Testis (tissue), 2 donors: ENCODE measurements at regions not wholly inside any gene's neighbourhood (a gene's known extent, or its start where the extent isn't known, plus 50 kb on each side); places are given as distances from the start of the nearest gene placed in this dataset.

ENCODE experiments used
- DNase-seq: peaks from one replicate; pipeline ENCODE4 v3.0.0-alpha.2; 2019
- H3K27ac ChIP-seq, 2 donors: fragments of 200-600 bp; sonication (generic); one replicate each; pipeline ENCODE4 v1.5.1; 2019
- H3K27me3 ChIP-seq: fragments of 200-600 bp; sonication (generic); one replicate; pipeline ENCODE4 v1.5.1; 2019
- H3K36me3 ChIP-seq: fragments of 200-600 bp; sonication (generic); one replicate; pipeline ENCODE4 v1.5.1; 2017; ENCODE audit warnings: low read depth; ENCODE audit errors: missing control alignments
- H3K4me1 ChIP-seq: fragments of 200-600 bp; sonication (generic); one replicate; pipeline ENCODE4 v1.5.1; 2019
- H3K4me3 ChIP-seq, 2 donors: fragments of 200-600 bp; sonication (generic); one replicate each; pipeline ENCODE4 v1.5.1; 2017 to 2019
- H3K9me3 ChIP-seq: fragments of 200-600 bp; sonication (generic); one replicate; pipeline ENCODE4 v1.5.1; 2017
- POLR2A ChIP-seq: fragments of 450-650 bp; IDR thresholded peaks from one replicate; pipeline ENCODE4 v1.6.1; 2017; ENCODE audit warnings: antibody characterized with exemption, mild to moderate bottlenecking, moderate library complexity
- WGBS, 2 donors: methylation state at CpG; one replicate each; pipeline ENCODE4 v1.1.5; 2018; 5-methylcytosine and 5-hydroxymethylcytosine counted together
- intact Hi-C: fragments of 100-400 bp; cut with DNase I; formaldehyde crosslinking; loops from one replicate; pipeline ENCODE4 v1.15.1; 2023; ENCODE audit warnings: low total_unique reads
- TF ChIP-seq, protein P1 (sequence below), 3 experiments: fragments of 450-650 bp in 2 of 3; fragments of 200-600 bp in 1 of 3; sonication (generic) in 1 of 3; IDR thresholded peaks; one replicate each; pipeline ENCODE4 v1.5.1; 2016 to 2019; ENCODE audit warnings: antibody characterized with exemption in 3 of 3, mild to moderate bottlenecking in 2 of 3, moderate library complexity in 1 of 3

DNA sequence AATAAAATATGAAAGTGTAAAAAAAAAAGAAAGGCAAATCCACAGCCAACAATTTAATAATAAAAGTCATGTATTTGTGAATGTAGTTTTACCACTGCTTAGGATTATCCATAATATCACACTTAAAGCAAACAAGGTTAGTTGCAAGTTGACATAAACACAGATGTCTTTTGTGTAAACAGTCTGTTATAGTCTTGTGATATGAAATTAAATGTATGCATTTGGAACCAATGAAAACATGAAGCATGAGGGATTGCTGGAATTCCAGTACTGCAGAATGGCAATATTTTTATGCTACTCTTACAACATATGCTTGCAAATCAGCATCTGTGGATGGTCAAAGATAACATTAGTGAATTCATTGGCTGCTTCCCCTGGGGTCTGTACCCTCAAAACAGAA is 148.1 kb downstream of the DNAJB9 start:
- no peaks in the 10 kb centered on the region for H3K27me3 ChIP-seq
- no peak overlapping the region for H3K4me3 ChIP-seq
- H3K9me3 ChIP-seq, result no peaks in the 10 kb centered on the region
- intact Hi-C loops, result no loop called here
- TF ChIP-seq POLR2A, result no peak
- TF ChIP-seq, protein P1, sequence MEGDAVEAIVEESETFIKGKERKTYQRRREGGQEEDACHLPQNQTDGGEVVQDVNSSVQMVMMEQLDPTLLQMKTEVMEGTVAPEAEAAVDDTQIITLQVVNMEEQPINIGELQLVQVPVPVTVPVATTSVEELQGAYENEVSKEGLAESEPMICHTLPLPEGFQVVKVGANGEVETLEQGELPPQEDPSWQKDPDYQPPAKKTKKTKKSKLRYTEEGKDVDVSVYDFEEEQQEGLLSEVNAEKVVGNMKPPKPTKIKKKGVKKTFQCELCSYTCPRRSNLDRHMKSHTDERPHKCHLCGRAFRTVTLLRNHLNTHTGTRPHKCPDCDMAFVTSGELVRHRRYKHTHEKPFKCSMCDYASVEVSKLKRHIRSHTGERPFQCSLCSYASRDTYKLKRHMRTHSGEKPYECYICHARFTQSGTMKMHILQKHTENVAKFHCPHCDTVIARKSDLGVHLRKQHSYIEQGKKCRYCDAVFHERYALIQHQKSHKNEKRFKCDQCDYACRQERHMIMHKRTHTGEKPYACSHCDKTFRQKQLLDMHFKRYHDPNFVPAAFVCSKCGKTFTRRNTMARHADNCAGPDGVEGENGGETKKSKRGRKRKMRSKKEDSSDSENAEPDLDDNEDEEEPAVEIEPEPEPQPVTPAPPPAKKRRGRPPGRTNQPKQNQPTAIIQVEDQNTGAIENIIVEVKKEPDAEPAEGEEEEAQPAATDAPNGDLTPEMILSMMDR (IDR thresholded peaks at IDR 0.05), result no peak
- DNase-seq, result no peak
- no peaks in the 10 kb centered on the region for H3K4me1 ChIP-seq
- H3K27ac ChIP-seq, result no peak overlapping the region
- H3K36me3 ChIP-seq, result no peaks in the 10 kb centered on the region

DNA sequence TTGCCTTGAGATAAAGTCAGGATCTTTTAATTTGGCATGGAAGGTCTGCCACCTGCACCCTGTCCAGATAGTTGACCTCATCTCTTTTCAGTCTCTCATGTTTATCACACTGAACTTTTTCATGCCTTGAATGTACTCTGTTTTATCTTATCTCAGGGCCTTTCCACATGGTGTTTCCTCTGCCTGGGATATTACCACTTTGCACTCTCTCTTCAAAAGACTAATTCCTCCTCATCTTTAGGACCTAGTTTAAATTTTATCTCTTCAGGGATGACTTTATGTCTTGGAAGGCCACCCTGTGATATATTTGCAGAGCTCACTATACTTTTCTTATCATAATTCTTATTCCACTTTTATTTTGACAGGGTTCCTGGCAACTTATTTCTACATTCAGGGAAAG is 150.0 kb downstream of the DNAJB9 start:
- Histone ChIP-seq H3K27me3 (no peaks in the 10 kb centered on the region), H3K4me1 (no peaks in the 10 kb centered on the region), H3K36me3 (no peaks in the 10 kb centered on the region), H3K27ac (no peak overlapping the region), H3K9me3 (no peaks in the 10 kb centered on the region), H3K4me3 (no peak overlapping the region)
- no peak for DNase-seq
- no peak for TF ChIP-seq POLR2A
- TF ChIP-seq, protein P1 (IDR thresholded peaks at IDR 0.05), result no peak
- intact Hi-C loops, result no loop called here

DNA sequence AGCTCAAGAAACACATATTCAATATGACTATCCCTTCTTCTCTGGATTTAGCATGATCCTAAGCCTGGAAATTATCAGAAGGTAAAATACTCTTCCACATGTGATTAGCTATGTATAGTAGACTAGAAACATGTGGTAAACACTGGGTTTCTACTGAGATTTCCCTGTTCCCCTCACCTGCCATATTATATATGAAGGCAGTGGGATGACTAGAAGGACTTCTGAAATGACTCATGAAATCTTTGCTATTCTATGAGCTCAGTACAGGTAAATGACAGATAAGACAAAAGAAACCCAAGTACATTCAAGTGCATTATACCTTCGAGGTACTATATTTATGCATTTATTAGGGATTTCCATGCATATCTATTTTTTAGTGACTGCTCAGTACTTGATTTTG is 152.9 kb downstream of the DNAJB9 start:
- 84 to 100% methylated on average over 1 of the region's 1 CpG for WGBS, 2 donors
- no peak overlapping the region for H3K27ac ChIP-seq
- no peak for TF ChIP-seq POLR2A
- TF ChIP-seq, protein P1 (IDR thresholded peaks at IDR 0.05), result no peak
- intact Hi-C loops, result no loop called here
- no peak for DNase-seq
- H3K4me1 ChIP-seq, result no peaks in the 10 kb centered on the region
- no peaks in the 10 kb centered on the region for H3K27me3 ChIP-seq
- H3K9me3 ChIP-seq, result no peaks in the 10 kb centered on the region
- no peak overlapping the region for H3K4me3 ChIP-seq
- H3K36me3 ChIP-seq, result no peaks in the 10 kb centered on the region

DNA sequence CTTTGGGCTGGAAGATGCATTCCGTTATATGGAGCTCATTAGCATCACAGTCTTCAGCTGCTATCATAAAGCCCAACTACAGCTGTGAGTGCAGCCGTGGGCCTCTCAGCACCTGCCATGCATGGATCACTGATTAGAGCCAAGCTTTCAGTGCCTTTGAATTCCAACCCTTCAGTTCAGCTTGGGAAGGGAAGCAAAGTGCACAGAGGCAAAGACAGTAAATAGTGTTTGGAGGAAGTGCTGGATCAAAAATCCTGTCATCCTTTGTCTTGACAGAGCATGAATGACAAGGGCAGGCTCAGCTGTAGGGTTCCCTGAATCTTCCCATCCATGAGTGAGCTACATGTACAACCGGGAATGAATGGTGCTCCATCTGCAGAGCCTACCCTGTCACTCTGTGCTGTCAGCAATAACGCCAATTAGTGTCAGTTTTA is 153.7 kb downstream of the DNAJB9 start:
- Histone ChIP-seq H3K4me1 (no peaks in the 10 kb centered on the region), H3K36me3 (no peaks in the 10 kb centered on the region), H3K27me3 (no peaks in the 10 kb centered on the region), H3K4me3 (no peak overlapping the region), H3K27ac (no peak overlapping the region), H3K9me3 (no peaks in the 10 kb centered on the region)
- no peak for DNase-seq
- intact Hi-C loops, result no loop called here
- TF ChIP-seq, protein P1 (IDR thresholded peaks at IDR 0.05), result no peak
- no peak for TF ChIP-seq POLR2A
- WGBS, 2 donors, result 62 to 67% methylated on average over 4 of the region's 4 CpGs

DNA sequence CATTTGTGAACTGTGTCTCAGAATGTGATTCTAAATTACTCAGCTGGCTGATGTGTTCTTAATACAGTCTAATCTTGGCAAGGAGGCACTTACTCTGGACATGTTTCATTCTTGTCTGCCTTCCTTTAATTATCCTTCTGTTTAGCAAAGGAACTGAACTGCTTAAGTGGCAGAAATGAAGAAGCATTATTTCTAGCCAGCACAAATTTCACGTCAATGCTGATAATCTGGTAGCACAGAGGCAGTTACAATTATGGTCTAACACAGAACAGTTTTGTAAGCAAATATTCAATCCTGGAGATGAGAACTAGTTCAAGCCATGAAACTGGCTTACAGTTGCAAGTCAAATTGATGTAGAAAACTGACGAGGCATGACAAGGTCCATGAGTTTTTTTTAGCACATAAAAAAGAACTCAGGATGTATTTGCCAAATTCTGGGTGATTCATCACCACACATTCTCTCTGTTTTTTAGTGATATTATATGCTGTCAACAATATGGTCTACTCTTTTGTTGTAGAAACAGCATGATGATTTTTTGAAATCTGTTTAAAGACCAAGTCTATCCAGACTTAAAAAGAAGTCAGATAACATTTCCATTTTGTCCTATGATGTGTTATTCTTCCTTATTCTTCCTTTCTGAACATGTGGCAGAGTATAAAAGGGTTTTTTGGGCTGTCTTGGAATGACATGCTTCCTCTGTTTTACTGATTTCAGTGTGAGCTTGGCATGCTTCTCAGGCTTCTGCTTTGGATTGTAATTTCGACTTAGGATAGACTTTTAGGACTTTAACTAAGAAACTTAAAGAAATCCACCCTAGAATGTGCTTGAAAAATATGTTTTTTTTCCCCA is 154.8 kb downstream of the DNAJB9 start:
- DNase-seq, result no peak
- Histone ChIP-seq H3K27ac (no peak overlapping the region), H3K27me3 (no peaks in the 10 kb centered on the region), H3K36me3 (no peaks in the 10 kb centered on the region), H3K9me3 (no peaks in the 10 kb centered on the region), H3K4me3 (no peak overlapping the region), H3K4me1 (no peaks in the 10 kb centered on the region)
- TF ChIP-seq POLR2A, result no peak
- TF ChIP-seq, protein P1 (IDR thresholded peaks at IDR 0.05), result no peak
- 34 to 39% methylated on average over 3 of the region's 3 CpGs for WGBS, 2 donors
- intact Hi-C loops, result no loop called here
